SK-N-MC (cell line): ENCODE measurements at regions not wholly inside any gene's neighbourhood (a gene's known extent, or its start where the extent isn't known, plus 50 kb on each side); places are given as distances from the start of the nearest gene placed in this dataset.

Source experiments
- EZH2 ChIP-seq: fragments of 200-600 bp; sonication (generic); IDR thresholded peaks from one replicate; pipeline ENCODE4 v1.6.1; 2017; ENCODE audit warnings: antibody characterized with exemption
- POLR2AphosphoS5 ChIP-seq: IDR thresholded peaks from 2 replicates; pipeline ENCODE4 v1.6.1; 2012; ENCODE audit warnings: mild to moderate bottlenecking, low read depth, low read length, borderline replicate concordance

DNA sequence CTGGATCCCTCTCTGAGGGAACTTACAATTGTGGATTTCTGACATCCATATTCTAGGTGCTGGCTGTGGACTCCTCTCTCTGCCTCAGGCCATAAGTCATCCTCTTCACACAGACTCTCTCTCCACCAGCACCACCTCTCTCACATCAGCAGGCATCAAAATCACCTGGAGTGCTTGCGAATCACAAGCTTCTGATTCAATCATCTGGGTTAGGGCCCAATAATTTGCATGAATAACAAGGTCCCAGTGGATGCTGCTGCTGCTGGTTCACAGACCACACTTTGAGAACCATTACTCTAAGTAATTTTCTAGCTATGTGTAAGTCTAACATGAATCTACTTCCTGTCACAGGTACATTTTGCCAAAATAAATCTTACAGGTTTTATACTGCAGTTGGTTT lies 214.9 kb downstream of the DSEL start:
- TF ChIP-seq EZH2 (no peak), POLR2AphosphoS5 (no peak)
